HG02840 (cell line): ENCODE measurements at regions not wholly inside any gene's neighbourhood (a gene's known extent, or its start where the extent isn't known, plus 50 kb on each side); places are given as distances from the start of the nearest gene placed in this dataset.

Experiments used
- ATAC-seq: cut with Tn5 transposase; IDR thresholded peaks from one replicate; pipeline ENCODE4 v1.9.1; 2021; ENCODE audit warnings: mild to moderate bottlenecking, moderate library complexity, moderate number of reproducible peaks; ENCODE audit not compliant: unreplicated experiment, low FRiP score

- ATAC-seq = no peak
These were observed 784.7 kb upstream of the PIK3C3 start for GRCh38 chr18:41170346-41170745.

- no peak for ATAC-seq
These were observed 789.4 kb upstream of the PIK3C3 start for GRCh38 chr18:41165625-41166024.

- ATAC-seq = no peak
These were observed 792.3 kb upstream of the PIK3C3 start for GRCh38 chr18:41162781-41163180.

GRCh38 chr18:41162191-41162590 is 792.8 kb upstream of the PIK3C3 start:
- no peak for ATAC-seq

- no peak for ATAC-seq
These were observed 798.9 kb upstream of the PIK3C3 start for GRCh38 chr18:41155910-41156851.

GRCh38 chr18:41155025-41155424 is 800.0 kb upstream of the PIK3C3 start:
- ATAC-seq = no peak

GRCh38 chr18:41153871-41154270 is 801.2 kb upstream of the PIK3C3 start:
- ATAC-seq = no peak

GRCh38 chr18:41150316-41150715 is 804.7 kb upstream of the PIK3C3 start:
- ATAC-seq = no peak

GRCh38 chr18:41146301-41146700 is 808.7 kb upstream of the PIK3C3 start:
- ATAC-seq = no peak

- no peak for ATAC-seq
These were observed 809.5 kb upstream of the PIK3C3 start for GRCh38 chr18:41145516-41145915.

- ATAC-seq = no peak
These were observed 810.6 kb upstream of the PIK3C3 start for GRCh38 chr18:41144441-41144840.

- no peak for ATAC-seq
These were observed 814.5 kb upstream of the PIK3C3 start for GRCh38 chr18:41140506-41140905.

GRCh38 chr18:41135146-41135545 is 819.9 kb upstream of the PIK3C3 start:
- ATAC-seq = no peak

- no peak for ATAC-seq
These were observed 820.6 kb upstream of the PIK3C3 start for GRCh38 chr18:41134426-41134825.

GRCh38 chr18:41131050-41131449 is 824.0 kb upstream of the PIK3C3 start:
- ATAC-seq = no peak

GRCh38 chr18:41128545-41128944 is 826.5 kb upstream of the PIK3C3 start:
- no peak for ATAC-seq

- ATAC-seq = no peak
These were observed 826.9 kb upstream of the PIK3C3 start for GRCh38 chr18:41128126-41128525.

- no peak for ATAC-seq
These were observed 828.3 kb upstream of the PIK3C3 start for GRCh38 chr18:41126541-41127235.

- ATAC-seq = no peak
These were observed 833.8 kb upstream of the PIK3C3 start for GRCh38 chr18:41121116-41121826.

- ATAC-seq = no peak
These were observed 836.0 kb upstream of the PIK3C3 start for GRCh38 chr18:41119031-41119430.

GRCh38 chr18:41113885-41114482 is 841.0 kb upstream of the PIK3C3 start:
- ATAC-seq = no peak
